GM13977 (cell line): ENCODE measurements at regions not wholly inside any gene's neighbourhood (a gene's known extent, or its start where the extent isn't known, plus 50 kb on each side); places are given as distances from the start of the nearest gene placed in this dataset.
"Not testable (repeated sequence)": the region's sequence is repeated elsewhere in the genome, so short reads cannot be mapped to it uniquely, and the experiment has no call there.

Source experiments
- DNase-seq: peaks from one replicate; pipeline ENCODE4 v3.0.0; 2012; ENCODE audit warnings: low spot score
- CTCF ChIP-seq: IDR thresholded peaks from 2 replicates; pipeline ENCODE4 v1.5.1; 2012; ENCODE audit warnings: mild to moderate bottlenecking, control low read depth; ENCODE audit not compliant: insufficient read depth; ENCODE audit errors: extremely low read depth, missing control alignments
- in situ Hi-C: fragments of 300-500 bp; cut with MboI; formaldehyde crosslinking; loops from one replicate; pipeline ENCODE4 v1.12.0; 2022; ENCODE audit warnings: low sequenced_read_pairs, low pct_unique_long_range_greater_than_20kb, mixed read lengths, inconsistent platforms; ENCODE audit not compliant: unreplicated experiment

- peak; percentile 17 for TF ChIP-seq CTCF
- DNase-seq, in situ Hi-C loops: not testable (repeated sequence)
These were observed 65.9 kb downstream of the PABPC5 start for GRCh38 chrX:91500499-91500898.

- in situ Hi-C loops, DNase-seq: not testable (repeated sequence)
These were observed 95.6 kb downstream of the PABPC5 start for GRCh38 chrX:91530209-91530608.

- DNase-seq, in situ Hi-C loops: not testable (repeated sequence)
These were observed 128.5 kb downstream of the PABPC5 start for GRCh38 chrX:91563127-91563526.
